ENCODE measurements at regions not wholly inside any gene's neighbourhood (a gene's known extent, or its start where the extent isn't known, plus 50 kb on each side); places are given as distances from the start of the nearest gene placed in this dataset.

DNA sequence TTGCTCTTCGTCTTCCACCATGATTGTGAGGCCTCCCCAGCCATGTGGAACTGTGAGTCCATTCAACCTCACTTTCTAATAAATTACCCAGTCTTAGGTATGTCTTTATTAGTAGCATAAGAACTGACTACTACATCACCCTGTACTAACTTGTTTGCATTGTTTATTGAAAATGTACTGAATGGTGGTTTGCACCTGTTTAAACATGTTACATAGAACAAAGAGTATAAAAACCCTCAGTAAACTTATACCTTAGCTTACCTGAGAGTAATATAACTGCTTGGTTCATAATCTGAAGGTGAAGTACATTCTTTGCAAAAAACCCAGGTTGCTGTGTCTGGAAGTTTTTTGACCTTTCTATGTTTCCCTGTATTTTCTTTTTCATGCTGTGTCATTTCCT lies 777.8 kb downstream of the TBC1D32 start:
- H3K27ac ChIP-seq, result no peak overlapping the region
- no peak for DNase-seq (ENCODE audit: low spot score)
- TF ChIP-seq, protein P1, sequence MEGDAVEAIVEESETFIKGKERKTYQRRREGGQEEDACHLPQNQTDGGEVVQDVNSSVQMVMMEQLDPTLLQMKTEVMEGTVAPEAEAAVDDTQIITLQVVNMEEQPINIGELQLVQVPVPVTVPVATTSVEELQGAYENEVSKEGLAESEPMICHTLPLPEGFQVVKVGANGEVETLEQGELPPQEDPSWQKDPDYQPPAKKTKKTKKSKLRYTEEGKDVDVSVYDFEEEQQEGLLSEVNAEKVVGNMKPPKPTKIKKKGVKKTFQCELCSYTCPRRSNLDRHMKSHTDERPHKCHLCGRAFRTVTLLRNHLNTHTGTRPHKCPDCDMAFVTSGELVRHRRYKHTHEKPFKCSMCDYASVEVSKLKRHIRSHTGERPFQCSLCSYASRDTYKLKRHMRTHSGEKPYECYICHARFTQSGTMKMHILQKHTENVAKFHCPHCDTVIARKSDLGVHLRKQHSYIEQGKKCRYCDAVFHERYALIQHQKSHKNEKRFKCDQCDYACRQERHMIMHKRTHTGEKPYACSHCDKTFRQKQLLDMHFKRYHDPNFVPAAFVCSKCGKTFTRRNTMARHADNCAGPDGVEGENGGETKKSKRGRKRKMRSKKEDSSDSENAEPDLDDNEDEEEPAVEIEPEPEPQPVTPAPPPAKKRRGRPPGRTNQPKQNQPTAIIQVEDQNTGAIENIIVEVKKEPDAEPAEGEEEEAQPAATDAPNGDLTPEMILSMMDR (conservative IDR thresholded peaks at IDR 0.05; ENCODE audit: low read depth), result no peak
- POLR2A ChIA-PET (ENCODE audit: low non-redundant PET), result no interaction called here
- CTCF ChIA-PET, result interaction anchor here (0.6 kb wide), 1 partner anchor 30 kb away, joined by 4 read pairs; no protein-coding TSS in a partner anchor

DNA sequence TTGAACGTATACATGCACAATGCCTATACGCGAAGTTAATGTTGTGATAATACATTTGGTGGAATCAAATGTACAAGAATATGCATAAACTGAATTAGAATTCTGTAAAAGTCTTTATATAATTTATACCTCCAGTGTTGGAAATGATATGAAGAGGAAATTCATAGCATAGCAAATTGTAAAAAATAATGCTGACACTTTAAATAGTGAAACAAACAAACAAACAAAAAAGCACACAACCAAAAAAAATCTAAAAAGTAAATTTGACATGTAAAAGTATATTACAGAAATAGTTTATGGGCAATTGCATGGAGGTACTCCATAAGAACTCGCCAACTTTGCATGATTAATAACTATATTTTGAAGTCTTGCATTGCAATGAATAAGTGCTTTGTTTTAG lies 780.9 kb downstream of the TBC1D32 start:
- DNase-seq (ENCODE audit: low spot score), result no peak
- ChIA-PET CTCF (no interaction called here), POLR2A (ENCODE audit: low non-redundant PET) (no interaction called here)
- TF ChIP-seq, protein P1 (conservative IDR thresholded peaks at IDR 0.05; ENCODE audit: low read depth), result no peak
- no peak overlapping the region for H3K27ac ChIP-seq

DNA sequence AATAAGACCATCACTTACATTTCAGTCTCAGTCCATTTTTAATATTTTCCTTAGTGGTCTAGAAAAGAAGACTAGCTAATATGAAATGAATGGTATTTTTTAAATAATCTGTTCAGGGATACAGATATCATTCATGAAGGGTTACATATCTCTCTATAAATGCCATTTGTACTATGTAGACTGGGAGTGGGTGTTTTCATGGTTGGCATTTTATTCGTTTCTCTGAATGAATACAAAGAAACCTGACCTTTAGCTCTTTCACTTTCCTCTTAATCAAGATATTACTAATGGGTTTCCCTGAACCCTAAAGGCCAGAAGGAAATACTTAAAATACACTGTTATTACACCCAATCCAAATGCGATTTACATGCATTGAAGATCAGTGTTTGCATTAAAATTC lies 788.9 kb downstream of the TBC1D32 start:
- ChIA-PET CTCF (no interaction called here), POLR2A (ENCODE audit: low non-redundant PET) (no interaction called here)
- no peak for DNase-seq (ENCODE audit: low spot score)
- TF ChIP-seq, protein P1 (conservative IDR thresholded peaks at IDR 0.05; ENCODE audit: low read depth), result no peak
- no peak overlapping the region for H3K27ac ChIP-seq

DNA sequence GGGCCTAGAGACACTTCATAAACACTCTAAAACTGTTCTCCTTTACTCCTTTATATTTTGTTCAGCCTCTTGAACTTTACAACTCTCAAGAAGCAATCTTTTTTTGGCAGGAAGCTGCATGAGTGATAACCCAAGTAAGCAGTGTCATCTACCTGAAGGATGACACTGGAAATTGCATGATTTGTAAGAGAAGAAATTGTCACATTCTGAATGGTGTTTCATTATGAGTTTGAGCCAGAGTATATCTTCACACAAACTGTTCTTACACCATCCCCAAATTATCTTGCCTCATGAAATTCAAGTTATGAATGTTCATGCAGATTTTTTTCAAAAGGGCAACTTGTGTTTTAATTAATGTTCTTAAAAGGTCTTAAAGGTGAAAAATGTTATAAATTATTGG lies 799.3 kb downstream of the TBC1D32 start:
- POLR2A ChIA-PET (ENCODE audit: low non-redundant PET), result no interaction called here
- CTCF ChIA-PET, result no interaction called here

DNA sequence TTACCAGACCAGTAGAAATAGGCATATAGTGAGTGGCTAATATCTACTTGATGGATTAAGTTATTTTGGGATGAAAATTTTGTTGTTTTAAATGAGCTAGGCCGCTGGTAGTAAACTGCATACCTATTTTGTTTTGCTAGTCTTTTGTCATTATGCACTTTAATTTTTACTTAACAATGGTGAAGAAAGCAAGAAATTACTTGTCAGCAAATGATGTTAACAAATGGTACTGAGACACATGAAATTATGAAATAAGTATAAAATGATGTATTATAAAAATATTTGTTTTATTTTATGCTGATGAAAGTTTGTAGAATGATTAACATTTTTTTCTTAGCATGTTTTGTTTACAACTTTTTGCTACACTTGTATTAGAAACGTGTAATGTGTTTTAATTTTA lies 807.7 kb downstream of the TBC1D32 start:
- no peak overlapping the region for H3K27ac ChIP-seq
- DNase-seq (ENCODE audit: low spot score), result no peak
- ChIA-PET POLR2A (ENCODE audit: low non-redundant PET) (no interaction called here), CTCF (no interaction called here)
- TF ChIP-seq, protein P1 (conservative IDR thresholded peaks at IDR 0.05; ENCODE audit: low read depth), result no peak

More for the DNA sequence above, 799.3 kb downstream of the TBC1D32 start:
- TF ChIP-seq, protein P1 (conservative IDR thresholded peaks at IDR 0.05; ENCODE audit: low read depth), result no peak
- DNase-seq (ENCODE audit: low spot score), result no peak
- no peak overlapping the region for H3K27ac ChIP-seq

DNA sequence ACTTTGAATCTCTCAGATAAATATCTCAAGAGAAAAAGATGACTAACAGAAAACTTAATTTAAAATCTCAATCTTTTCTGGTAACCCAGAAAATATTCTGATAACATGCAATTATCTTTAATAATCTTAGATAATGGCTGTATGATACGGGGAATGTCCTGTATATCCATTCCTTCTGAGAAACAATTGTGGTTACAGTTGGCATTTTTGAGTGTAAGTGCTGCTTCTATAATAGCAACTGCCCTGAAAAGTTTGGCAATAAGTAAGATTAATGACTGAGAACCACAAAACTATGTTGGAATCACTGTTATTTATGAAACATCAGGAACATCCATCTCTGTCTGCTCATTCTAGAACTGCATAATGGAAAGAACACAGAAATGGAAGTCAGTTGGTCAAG lies 819.7 kb downstream of the TBC1D32 start:
- POLR2A ChIA-PET (ENCODE audit: low non-redundant PET), result no interaction called here
- DNase-seq (ENCODE audit: low spot score), result no peak
- CTCF ChIA-PET, result no interaction called here
- H3K27ac ChIP-seq, result no peak overlapping the region
- TF ChIP-seq, protein P1 (conservative IDR thresholded peaks at IDR 0.05; ENCODE audit: low read depth), result no peak

DNA sequence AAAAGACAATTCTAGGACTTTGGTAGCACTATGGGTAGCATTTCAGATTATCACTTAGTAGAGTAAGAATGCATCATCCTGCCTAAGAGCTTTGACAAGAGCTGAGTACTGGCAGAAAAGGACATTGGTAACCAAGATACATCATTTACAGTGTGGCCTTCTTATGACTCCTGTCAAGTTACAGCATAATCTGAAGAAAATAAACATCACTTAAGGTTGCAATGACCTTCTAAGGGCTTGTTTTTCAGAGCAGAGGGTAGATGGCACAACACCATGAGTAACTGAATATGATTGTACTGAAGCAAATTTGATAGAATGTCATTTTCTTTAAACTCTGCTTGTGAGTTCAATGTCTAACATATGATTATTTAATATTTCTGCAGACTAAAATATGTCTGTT lies 822.6 kb downstream of the TBC1D32 start:
- DNase-seq (ENCODE audit: low spot score), result no peak
- TF ChIP-seq, protein P1 (conservative IDR thresholded peaks at IDR 0.05; ENCODE audit: low read depth), result no peak
- ChIA-PET CTCF (no interaction called here), POLR2A (ENCODE audit: low non-redundant PET) (no interaction called here)
- no peak overlapping the region for H3K27ac ChIP-seq
